Prostate gland (tissue), 2 donors: ENCODE measurements at regions not wholly inside any gene's neighbourhood (a gene's known extent, or its start where the extent isn't known, plus 50 kb on each side); places are given as distances from the start of the nearest gene placed in this dataset.

Source experiments
- DNase-seq: peaks from one replicate; pipeline ENCODE4 v3.0.0-alpha.2; 2019; ENCODE audit warnings: low spot score
- H3K27ac ChIP-seq, 2 donors: fragments of 200-600 bp; sonication (generic); 2 replicates each; pipeline ENCODE4 v1.5.1; 2017 to 2019
- H3K27me3 ChIP-seq: fragments of 200-600 bp; sonication (generic); replicated peaks from 2 replicates; pipeline ENCODE4 v1.5.1; 2019; ENCODE audit not compliant: insufficient read depth
- H3K36me3 ChIP-seq, 2 donors: fragments of 200-600 bp; sonication (generic); 1 replicate in 1 of 2; 2 replicates in 1 of 2; pipeline versions ENCODE4 v1.5.1 to v1.8.1; 2017 to 2019
- H3K4me1 ChIP-seq: fragments of 200-600 bp; sonication (generic); replicated peaks from 2 replicates; pipeline ENCODE4 v1.5.1; 2019
- H3K4me3 ChIP-seq, 2 donors: fragments of 200-600 bp; sonication (generic); 2 replicates each; pipeline ENCODE4 v1.5.1; 2017 to 2019
- H3K9me3 ChIP-seq: fragments of 200-600 bp; sonication (generic); 2 replicates; pipeline ENCODE4 v1.5.1; 2017
- CTCF ChIP-seq, 4 experiments: fragments of 200-600 bp in 2 of 4; fragments of 450-650 bp in 2 of 4; sonication (generic) in 2 of 4; IDR thresholded peaks; 1 replicate in 3 of 4; 2 replicates in 1 of 4; pipeline ENCODE4 v1.5.1; 2016 to 2019; ENCODE audit warnings: antibody characterized with exemption in 4 of 4, mild to moderate bottlenecking in 2 of 4, moderate library complexity in 2 of 4
- POLR2A ChIP-seq: fragments of 450-650 bp; IDR thresholded peaks from one replicate; pipeline ENCODE4 v1.6.1; 2016; ENCODE audit warnings: antibody characterized with exemption, mild to moderate bottlenecking
- POLR2AphosphoS5 ChIP-seq: sonication (generic); formaldehyde crosslinking; IDR thresholded peaks from one replicate; pipeline ENCODE4 v1.6.1; 2017; ENCODE audit warnings: antibody characterized with exemption
- WGBS: methylation state at CpG from one replicate; pipeline ENCODE4 v1.1.5; 2018; 5-methylcytosine and 5-hydroxymethylcytosine counted together
- intact Hi-C: fragments of 100-400 bp; cut with DNase I; formaldehyde crosslinking; loops from one replicate; pipeline ENCODE4 v1.14.2; 2022

GRCh38 chr16:9370061-9370491 is 278.6 kb downstream of the HAPSTR1 start:
- 78% methylated on average over 9 of the region's 9 CpGs for WGBS
- Histone ChIP-seq H3K4me3 (no peak overlapping the region), H3K27me3 (no peaks in the 10 kb centered on the region), H3K27ac (no peak overlapping the region), H3K36me3 (no peaks in the 10 kb centered on the region), H3K9me3 (no peaks in the 10 kb centered on the region), H3K4me1 (no peaks in the 10 kb centered on the region)
- no peak for DNase-seq
- intact Hi-C loops = no loop called here
- TF ChIP-seq POLR2AphosphoS5 (no peak), CTCF (IDR thresholded peaks at IDR 0.05) (no peak), POLR2A (no peak)

- H3K27me3 ChIP-seq = no peaks in the 10 kb centered on the region
- H3K9me3 ChIP-seq = no peaks in the 10 kb centered on the region
- TF ChIP-seq POLR2A (no peak), POLR2AphosphoS5 (no peak), CTCF (IDR thresholded peaks at IDR 0.05) (no peak)
- no peak overlapping the region for H3K4me3 ChIP-seq
- no peak overlapping the region for H3K27ac ChIP-seq
- H3K4me1 ChIP-seq = no peaks in the 10 kb centered on the region
- no peak for DNase-seq
- intact Hi-C loops = no loop called here
- H3K36me3 ChIP-seq = no peaks in the 10 kb centered on the region
- WGBS = 95% methylated on average over 8 of the region's 8 CpGs
Observed at GRCh38 chr16:9371713-9372448, 280.4 kb downstream of the HAPSTR1 start.

- 79% methylated on average over 13 of the region's 13 CpGs for WGBS
- intact Hi-C loops = no loop called here
- no peaks in the 10 kb centered on the region for H3K36me3 ChIP-seq
- H3K27me3 ChIP-seq = no peaks in the 10 kb centered on the region
- DNase-seq = no peak
- H3K27ac ChIP-seq = no peak overlapping the region
- no peaks in the 10 kb centered on the region for H3K4me1 ChIP-seq
- TF ChIP-seq POLR2AphosphoS5 = no peak
- no peak overlapping the region for H3K4me3 ChIP-seq
- H3K9me3 ChIP-seq = no peaks in the 10 kb centered on the region
Observed at GRCh38 chr16:9372934-9373890, 281.8 kb downstream of the HAPSTR1 start.

GRCh38 chr16:9374061-9374460 is 282.6 kb downstream of the HAPSTR1 start:
- intact Hi-C loops = no loop called here
- no peaks in the 10 kb centered on the region for H3K4me1 ChIP-seq
- H3K27ac ChIP-seq = no peak overlapping the region
- H3K9me3 ChIP-seq = no peaks in the 10 kb centered on the region
- no peaks in the 10 kb centered on the region for H3K27me3 ChIP-seq
- no peak for DNase-seq
- no peaks in the 10 kb centered on the region for H3K36me3 ChIP-seq
- 27% methylated on average over 7 of the region's 7 CpGs for WGBS
- H3K4me3 ChIP-seq = no peak overlapping the region
- TF ChIP-seq POLR2AphosphoS5 = no peak
- no peak for TF ChIP-seq CTCF (IDR thresholded peaks at IDR 0.05)
- no peak for TF ChIP-seq POLR2A

GRCh38 chr16:9378876-9379275 is 287.4 kb downstream of the HAPSTR1 start:
- H3K4me1 ChIP-seq = no peaks in the 10 kb centered on the region
- 83% methylated on average over 5 of the region's 5 CpGs for WGBS
- no peaks in the 10 kb centered on the region for H3K9me3 ChIP-seq
- H3K36me3 ChIP-seq = no peaks in the 10 kb centered on the region
- intact Hi-C loops = no loop called here
- H3K27ac ChIP-seq = no peak overlapping the region
- DNase-seq = no peak
- H3K4me3 ChIP-seq = no peak overlapping the region
- no peaks in the 10 kb centered on the region for H3K27me3 ChIP-seq
- TF ChIP-seq POLR2A = no peak
- TF ChIP-seq CTCF (IDR thresholded peaks at IDR 0.05) = no peak
- no peak for TF ChIP-seq POLR2AphosphoS5
